ENCODE measurements at regions not wholly inside any gene's neighbourhood (a gene's known extent, or its start where the extent isn't known, plus 50 kb on each side); places are given as distances from the start of the nearest gene placed in this dataset.
"Not testable (repeated sequence)": the region's sequence is repeated elsewhere in the genome, so short reads cannot be mapped to it uniquely, and the experiment has no call there.

DNA sequence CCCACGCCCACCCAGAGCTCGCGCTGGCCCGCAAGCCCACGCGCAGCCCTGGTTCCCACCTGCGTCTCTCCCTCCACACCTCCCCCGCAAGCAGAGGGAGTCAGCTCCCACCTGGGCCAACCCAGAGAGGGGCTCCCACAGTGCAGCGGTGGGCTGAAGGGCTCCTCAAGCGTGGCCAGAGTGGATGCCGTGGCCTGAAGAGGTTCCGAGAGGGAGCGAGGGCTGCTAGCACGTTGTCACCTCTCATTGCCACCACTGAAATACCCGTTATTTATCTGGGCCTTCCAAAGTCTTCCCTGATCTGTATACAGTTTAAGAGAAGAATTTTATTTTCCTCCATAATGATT, 88.3 kb upstream of the MYLIP start:
- H3K27ac ChIP-seq, result no peak overlapping the region
- TF ChIP-seq, protein P1, sequence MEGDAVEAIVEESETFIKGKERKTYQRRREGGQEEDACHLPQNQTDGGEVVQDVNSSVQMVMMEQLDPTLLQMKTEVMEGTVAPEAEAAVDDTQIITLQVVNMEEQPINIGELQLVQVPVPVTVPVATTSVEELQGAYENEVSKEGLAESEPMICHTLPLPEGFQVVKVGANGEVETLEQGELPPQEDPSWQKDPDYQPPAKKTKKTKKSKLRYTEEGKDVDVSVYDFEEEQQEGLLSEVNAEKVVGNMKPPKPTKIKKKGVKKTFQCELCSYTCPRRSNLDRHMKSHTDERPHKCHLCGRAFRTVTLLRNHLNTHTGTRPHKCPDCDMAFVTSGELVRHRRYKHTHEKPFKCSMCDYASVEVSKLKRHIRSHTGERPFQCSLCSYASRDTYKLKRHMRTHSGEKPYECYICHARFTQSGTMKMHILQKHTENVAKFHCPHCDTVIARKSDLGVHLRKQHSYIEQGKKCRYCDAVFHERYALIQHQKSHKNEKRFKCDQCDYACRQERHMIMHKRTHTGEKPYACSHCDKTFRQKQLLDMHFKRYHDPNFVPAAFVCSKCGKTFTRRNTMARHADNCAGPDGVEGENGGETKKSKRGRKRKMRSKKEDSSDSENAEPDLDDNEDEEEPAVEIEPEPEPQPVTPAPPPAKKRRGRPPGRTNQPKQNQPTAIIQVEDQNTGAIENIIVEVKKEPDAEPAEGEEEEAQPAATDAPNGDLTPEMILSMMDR (conservative IDR thresholded peaks at IDR 0.05), result no peak

DNA sequence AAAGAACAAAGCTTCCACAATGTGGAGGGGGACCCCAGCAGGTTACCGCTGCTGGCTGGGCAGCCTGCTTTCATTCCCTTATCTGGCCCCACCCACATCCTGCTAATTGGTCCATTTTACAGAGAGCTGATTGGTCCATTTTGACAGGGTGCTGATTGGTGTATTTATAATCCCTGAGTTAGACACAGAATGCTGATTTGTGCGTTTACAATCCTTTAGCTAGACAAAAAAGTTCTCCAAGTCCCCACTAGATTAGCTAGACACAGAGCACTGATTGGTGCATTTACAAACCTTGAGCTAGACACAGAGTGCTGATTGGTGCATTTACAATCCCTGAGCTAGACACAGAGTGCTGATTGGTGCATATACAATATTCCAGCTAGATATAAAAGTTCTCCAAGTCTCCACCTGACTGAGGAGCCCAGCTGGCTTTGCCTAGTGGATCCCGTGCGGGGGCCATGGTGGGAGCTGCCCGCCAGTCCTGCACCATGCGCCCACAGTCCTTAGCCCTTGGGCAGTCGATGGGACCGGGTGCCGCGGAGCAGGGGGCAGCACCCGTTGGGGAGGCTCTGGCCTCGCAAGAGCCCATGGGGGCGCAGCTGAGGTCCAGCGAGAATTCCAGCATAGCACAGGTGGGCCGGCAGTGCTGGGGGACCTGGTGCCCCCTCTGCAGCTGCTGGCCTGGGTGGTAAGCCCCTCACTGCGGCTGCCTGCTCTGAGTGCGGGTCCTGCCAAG, 88.8 kb upstream of the MYLIP start:
- not testable (repeated sequence) for H3K27ac ChIP-seq

DNA sequence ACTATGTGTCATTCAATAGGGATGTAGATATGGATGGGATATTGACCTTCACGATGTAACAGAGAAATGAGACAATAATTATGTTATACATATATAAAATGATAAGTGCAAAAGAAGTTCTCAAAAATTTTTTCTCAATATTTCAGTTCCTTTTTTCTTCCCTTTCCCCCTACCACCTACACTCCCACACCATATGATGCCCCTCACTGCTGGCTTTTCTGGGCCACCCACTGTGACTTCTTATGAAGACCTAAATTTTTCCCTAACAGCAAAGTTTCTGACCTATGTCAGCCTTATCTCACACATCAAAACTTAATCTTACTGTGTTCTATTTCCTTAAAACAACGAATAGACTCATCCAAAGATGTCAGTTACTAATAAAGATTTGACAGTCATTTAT, 89.9 kb upstream of the MYLIP start:
- TF ChIP-seq, protein P1 (conservative IDR thresholded peaks at IDR 0.05), result no peak
- H3K27ac ChIP-seq, result no peak overlapping the region

DNA sequence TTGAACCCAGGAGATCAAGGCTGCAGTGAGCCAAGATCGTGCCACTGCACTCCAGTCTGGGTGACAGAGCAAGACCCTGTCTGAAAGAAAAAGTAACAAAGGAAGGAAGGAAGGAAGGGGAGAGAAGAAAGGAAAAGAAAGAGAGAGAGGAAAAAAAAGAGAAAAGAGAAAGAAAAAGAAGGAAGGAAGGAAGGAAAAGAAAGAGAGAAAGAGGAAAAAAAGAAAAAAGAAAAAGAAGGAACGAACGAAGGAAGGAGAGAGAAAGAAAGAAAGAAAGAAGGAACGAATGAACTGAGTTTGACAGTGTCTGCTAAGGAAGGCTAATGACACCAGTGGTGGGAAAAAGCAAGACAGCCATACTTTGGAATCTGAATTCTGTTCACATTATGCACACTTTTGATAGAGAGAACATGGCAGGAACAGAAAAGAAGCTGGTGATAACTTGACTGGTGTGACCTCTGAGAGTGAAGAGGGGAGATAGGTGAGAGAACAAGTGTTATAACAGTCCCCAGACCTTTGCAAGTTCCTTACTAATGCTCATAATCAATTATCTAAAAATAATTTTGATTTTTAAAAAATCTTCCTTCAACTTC, 93.3 kb upstream of the MYLIP start:
- no peak overlapping the region for H3K27ac ChIP-seq
- TF ChIP-seq, protein P1 (conservative IDR thresholded peaks at IDR 0.05), result no peak

DNA sequence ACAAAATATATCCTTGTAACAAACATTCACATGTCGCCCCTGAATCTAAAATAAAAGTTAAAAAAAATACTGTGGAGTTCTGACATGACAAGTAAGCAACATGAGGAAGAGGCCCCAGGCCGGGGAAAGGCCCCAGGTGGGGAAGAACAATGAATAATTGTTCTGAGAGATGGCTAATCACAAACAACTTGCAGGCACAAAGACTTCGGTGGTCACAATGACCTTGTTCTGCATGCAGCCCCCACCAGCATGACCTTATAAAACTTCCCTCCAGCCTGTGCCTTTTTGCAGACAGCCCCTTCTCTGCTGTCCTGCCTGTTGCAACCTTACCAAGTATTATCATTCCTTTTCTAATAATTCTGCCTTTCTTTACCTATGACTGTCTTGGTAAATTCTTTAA, 95.7 kb upstream of the MYLIP start:
- TF ChIP-seq, protein P1 (conservative IDR thresholded peaks at IDR 0.05), result no peak
- H3K27ac ChIP-seq, result no peak overlapping the region

DNA sequence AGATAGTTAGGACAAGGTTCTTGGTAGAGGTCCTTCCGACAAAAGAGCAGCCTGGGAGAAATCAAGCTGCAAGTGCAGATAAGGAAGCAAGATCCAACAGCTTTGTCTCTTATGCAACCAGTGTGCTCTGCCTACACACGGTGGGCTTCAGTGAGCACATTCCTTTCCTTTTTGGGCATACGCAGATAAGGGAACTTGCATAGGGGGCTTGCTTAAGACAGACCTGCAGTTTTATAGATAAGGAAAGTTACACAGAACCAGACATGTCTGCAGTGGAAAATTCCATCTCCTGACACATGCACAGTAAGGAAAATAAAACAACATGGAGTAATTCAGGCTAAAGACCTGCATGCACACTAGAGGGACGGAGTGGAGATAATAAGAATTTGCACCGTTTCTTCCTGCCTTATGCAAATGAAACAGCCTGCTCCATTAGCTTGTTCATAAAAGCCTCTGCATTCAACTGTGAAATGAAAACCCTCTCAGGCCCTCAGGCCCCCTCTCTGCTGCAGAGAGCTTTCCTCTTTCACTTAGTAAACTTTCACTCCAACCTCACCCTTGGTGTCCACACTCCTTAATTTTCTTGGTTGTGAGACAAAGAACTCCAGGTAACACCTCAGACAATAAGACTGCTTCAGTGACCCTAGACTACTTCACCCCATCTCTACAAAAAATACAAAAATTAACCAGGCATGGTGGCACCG, 97.5 kb upstream of the MYLIP start:
- H3K27ac ChIP-seq, result no peak overlapping the region
- TF ChIP-seq, protein P1 (conservative IDR thresholded peaks at IDR 0.05), result no peak

DNA sequence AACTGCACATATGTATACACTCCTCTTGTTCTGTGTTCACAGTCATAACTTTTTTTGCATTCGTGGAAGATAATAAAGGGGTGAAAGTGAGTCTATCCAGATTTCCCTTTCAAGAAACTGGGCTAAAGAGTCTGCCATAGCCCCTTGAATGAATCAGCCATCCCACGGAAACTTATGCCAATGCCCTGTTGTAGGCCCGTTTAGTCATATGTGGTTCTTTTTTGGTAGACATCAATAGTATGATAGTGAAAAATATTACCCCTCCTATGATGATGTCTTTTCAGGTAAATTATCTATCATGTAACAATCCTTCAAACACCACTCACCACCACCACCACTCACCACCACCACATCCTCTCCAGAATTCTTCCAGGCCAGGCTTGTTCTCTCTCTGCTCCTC, 99.9 kb upstream of the MYLIP start:
- TF ChIP-seq, protein P1 (conservative IDR thresholded peaks at IDR 0.05), result no peak
- no peak overlapping the region for H3K27ac ChIP-seq

DNA sequence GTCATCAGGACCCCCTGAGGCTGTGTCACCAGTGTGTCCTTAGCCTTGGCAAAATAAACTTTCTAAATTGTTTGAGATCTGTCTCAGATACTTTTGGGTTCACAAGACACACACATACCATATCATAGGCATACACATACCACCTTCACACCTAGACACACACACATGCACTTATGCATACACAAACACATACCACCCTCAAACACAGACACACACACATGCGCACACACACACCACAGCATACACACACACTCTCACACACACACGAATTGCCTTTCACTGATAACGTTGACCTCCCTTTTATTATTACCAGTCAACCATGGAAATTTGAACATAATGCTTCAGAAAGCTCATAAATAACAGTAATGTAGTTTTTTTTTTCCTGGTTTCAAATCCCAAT, 108.6 kb upstream of the MYLIP start:
- no peak overlapping the region for H3K27ac ChIP-seq
- TF ChIP-seq, protein P1 (conservative IDR thresholded peaks at IDR 0.05), result no peak
